Left lung (tissue), 4 donors: ENCODE measurements at regions not wholly inside any gene's neighbourhood (a gene's known extent, or its start where the extent isn't known, plus 50 kb on each side); places are given as distances from the start of the nearest gene placed in this dataset.

ENCODE experiments used
- ATAC-seq: fragments of 200-7000 bp; cut with Tn5 transposase; one replicate; pipeline ENCODE4 v1.9.1; 2020; ENCODE audit warnings: moderate library complexity
- DNase-seq, 4 donors: peaks; one replicate each; pipeline ENCODE4 v3.0.0-alpha.2; 2013 to 2020
- H3K27ac ChIP-seq, 2 donors: fragments of 200-600 bp; sonication (generic) in 1 of 2; one replicate each; pipeline versions ENCODE4 v1.5.0 to v1.8.0; 2020 to 2021
- H3K27me3 ChIP-seq, 2 donors: fragments of 200-600 bp; sonication (generic) in 1 of 2; one replicate each; pipeline versions ENCODE4 v1.5.0 to v1.8.0; 2020 to 2021
- H3K36me3 ChIP-seq, 2 donors: fragments of 200-600 bp; sonication (generic) in 1 of 2; one replicate each; pipeline versions ENCODE4 v1.5.0 to v1.8.0; 2020 to 2021
- H3K4me1 ChIP-seq, 2 donors: fragments of 200-600 bp; one replicate each; pipeline ENCODE4 v1.8.0; 2021
- H3K4me3 ChIP-seq, 2 donors: fragments of 200-600 bp; sonication (generic) in 1 of 2; one replicate each; pipeline versions ENCODE4 v1.5.0 to v1.8.0; 2020 to 2021; ENCODE audit warnings: mild to moderate bottlenecking in 1 of 2
- H3K9me3 ChIP-seq, 2 donors: fragments of 200-600 bp; sonication (generic) in 1 of 2; one replicate each; pipeline versions ENCODE4 v1.5.0 to v1.8.0; 2020 to 2021
- CTCF ChIP-seq, 2 donors: fragments of 200-600 bp; sonication (generic) in 1 of 2; IDR thresholded peaks; one replicate each; pipeline versions ENCODE4 v1.5.0 to v1.8.0; 2021; ENCODE audit warnings: antibody characterized with exemption in 2 of 2
- intact Hi-C, 2 donors: fragments of 100-400 bp; cut with DNase I; formaldehyde crosslinking; loops; one replicate each; pipeline versions ENCODE4 v1.11.2 to v1.14.2; 2022
- donor health status: DM: no; HTN: yes; CAD: no.
- donor health status: DM: no; HTN: no; CAD: no.

GRCh38 chr18:59063300-59063906 is 76.3 kb upstream of the SEC11C start:
- no peaks in the 10 kb centered on the region for H3K9me3 ChIP-seq
- no peak overlapping the region for H3K4me3 ChIP-seq
- no peaks in the 10 kb centered on the region for H3K4me1 ChIP-seq
- no peak overlapping the region for H3K27ac ChIP-seq
- H3K36me3 ChIP-seq = no peaks in the 10 kb centered on the region
- ATAC-seq (no peak), DNase-seq (no peak)
- no peak for TF ChIP-seq CTCF (IDR thresholded peaks at IDR 0.05)
- intact Hi-C loops = loop anchor here in 1 of 2 donors (10.0 kb wide), 1 partner anchor 289 kb away; no protein-coding TSS in a partner anchor
- H3K27me3 ChIP-seq = no peaks in the 10 kb centered on the region

- H3K4me3 ChIP-seq = no peak overlapping the region
- no peak overlapping the region for H3K27ac ChIP-seq
- H3K27me3 ChIP-seq = no peaks in the 10 kb centered on the region
- no peaks in the 10 kb centered on the region for H3K4me1 ChIP-seq
- intact Hi-C loops = loop anchor here in 1 of 2 donors (10.0 kb wide), 1 partner anchor 289 kb away; no protein-coding TSS in a partner anchor
- H3K9me3 ChIP-seq = no peaks in the 10 kb centered on the region
- H3K36me3 ChIP-seq = no peaks in the 10 kb centered on the region
- no peak for TF ChIP-seq CTCF (IDR thresholded peaks at IDR 0.05)
- no peak for ATAC-seq
- no peak for DNase-seq
Observed at GRCh38 chr18:59063912-59064311, 75.8 kb upstream of the SEC11C start.

- no peaks in the 10 kb centered on the region for H3K27me3 ChIP-seq
- intact Hi-C loops = loop anchor here in 1 of 2 donors (10.0 kb wide), 1 partner anchor 291 kb away; no protein-coding TSS in a partner anchor
- no peaks in the 10 kb centered on the region for H3K36me3 ChIP-seq
- DNase-seq (no peak), ATAC-seq (no peak)
- no peak overlapping the region for H3K4me3 ChIP-seq
- H3K9me3 ChIP-seq = no peaks in the 10 kb centered on the region
- no peak overlapping the region for H3K27ac ChIP-seq
- no peak for TF ChIP-seq CTCF (IDR thresholded peaks at IDR 0.05)
- no peaks in the 10 kb centered on the region for H3K4me1 ChIP-seq
Observed at GRCh38 chr18:59065684-59066083, 74.0 kb upstream of the SEC11C start.

GRCh38 chr18:59067873-59068272 is 71.8 kb upstream of the SEC11C start:
- no peaks in the 10 kb centered on the region for H3K4me1 ChIP-seq
- H3K4me3 ChIP-seq = no peak overlapping the region
- H3K36me3 ChIP-seq = no peaks in the 10 kb centered on the region
- H3K27me3 ChIP-seq = no peaks in the 10 kb centered on the region
- TF ChIP-seq CTCF (IDR thresholded peaks at IDR 0.05) = no peak
- no peaks in the 10 kb centered on the region for H3K9me3 ChIP-seq
- intact Hi-C loops = loop anchor here in 1 of 2 donors (10.0 kb wide), 1 partner anchor 293 kb away; no protein-coding TSS in a partner anchor
- no peak for ATAC-seq
- no peak overlapping the region for H3K27ac ChIP-seq
- DNase-seq = no peak

- H3K27me3 ChIP-seq = no peaks in the 10 kb centered on the region
- no peaks in the 10 kb centered on the region for H3K9me3 ChIP-seq
- no peak for ATAC-seq
- H3K4me1 ChIP-seq = no peaks in the 10 kb centered on the region
- intact Hi-C loops = loop anchor here in 1 of 2 donors (10.0 kb wide), 1 partner anchor 294 kb away; no protein-coding TSS in a partner anchor
- no peak for TF ChIP-seq CTCF (IDR thresholded peaks at IDR 0.05)
- no peak overlapping the region for H3K27ac ChIP-seq
- H3K36me3 ChIP-seq = no peaks in the 10 kb centered on the region
- no peak overlapping the region for H3K4me3 ChIP-seq
- DNase-seq = no peak
Observed at GRCh38 chr18:59068276-59069071, 71.2 kb upstream of the SEC11C start.
